GM12874 (cell line): ENCODE measurements at regions not wholly inside any gene's neighbourhood (a gene's known extent, or its start where the extent isn't known, plus 50 kb on each side); places are given as distances from the start of the nearest gene placed in this dataset.

Experiments
- TF ChIP-seq, protein P1 (sequence below): IDR thresholded peaks from 2 replicates; pipeline ENCODE4 v1.5.1; 2011; ENCODE audit warnings: low read depth, mild to moderate bottlenecking, control low read depth, low read length, moderate library complexity; ENCODE audit not compliant: insufficient read depth

DNA sequence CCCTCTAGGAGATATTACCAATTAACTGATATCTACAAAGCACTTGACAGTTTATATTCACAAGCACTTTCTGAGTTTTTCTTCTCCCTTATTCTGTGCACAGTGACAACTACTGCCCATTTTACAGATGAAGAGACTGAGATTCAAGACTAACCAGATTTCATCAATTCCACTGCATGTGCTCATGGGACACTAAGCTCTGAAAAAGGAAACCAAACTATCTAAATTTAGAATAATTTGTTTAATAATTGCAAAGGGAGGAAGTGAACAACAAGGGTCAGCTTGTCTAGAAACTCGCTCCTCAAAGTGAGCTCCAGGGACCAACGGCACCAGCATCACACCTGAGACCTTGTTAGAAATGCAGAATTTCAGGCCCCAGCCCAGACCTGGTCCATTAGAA lies 50.8 kb upstream of the MYLIP start:
- TF ChIP-seq, protein P1, sequence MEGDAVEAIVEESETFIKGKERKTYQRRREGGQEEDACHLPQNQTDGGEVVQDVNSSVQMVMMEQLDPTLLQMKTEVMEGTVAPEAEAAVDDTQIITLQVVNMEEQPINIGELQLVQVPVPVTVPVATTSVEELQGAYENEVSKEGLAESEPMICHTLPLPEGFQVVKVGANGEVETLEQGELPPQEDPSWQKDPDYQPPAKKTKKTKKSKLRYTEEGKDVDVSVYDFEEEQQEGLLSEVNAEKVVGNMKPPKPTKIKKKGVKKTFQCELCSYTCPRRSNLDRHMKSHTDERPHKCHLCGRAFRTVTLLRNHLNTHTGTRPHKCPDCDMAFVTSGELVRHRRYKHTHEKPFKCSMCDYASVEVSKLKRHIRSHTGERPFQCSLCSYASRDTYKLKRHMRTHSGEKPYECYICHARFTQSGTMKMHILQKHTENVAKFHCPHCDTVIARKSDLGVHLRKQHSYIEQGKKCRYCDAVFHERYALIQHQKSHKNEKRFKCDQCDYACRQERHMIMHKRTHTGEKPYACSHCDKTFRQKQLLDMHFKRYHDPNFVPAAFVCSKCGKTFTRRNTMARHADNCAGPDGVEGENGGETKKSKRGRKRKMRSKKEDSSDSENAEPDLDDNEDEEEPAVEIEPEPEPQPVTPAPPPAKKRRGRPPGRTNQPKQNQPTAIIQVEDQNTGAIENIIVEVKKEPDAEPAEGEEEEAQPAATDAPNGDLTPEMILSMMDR: no peak

DNA sequence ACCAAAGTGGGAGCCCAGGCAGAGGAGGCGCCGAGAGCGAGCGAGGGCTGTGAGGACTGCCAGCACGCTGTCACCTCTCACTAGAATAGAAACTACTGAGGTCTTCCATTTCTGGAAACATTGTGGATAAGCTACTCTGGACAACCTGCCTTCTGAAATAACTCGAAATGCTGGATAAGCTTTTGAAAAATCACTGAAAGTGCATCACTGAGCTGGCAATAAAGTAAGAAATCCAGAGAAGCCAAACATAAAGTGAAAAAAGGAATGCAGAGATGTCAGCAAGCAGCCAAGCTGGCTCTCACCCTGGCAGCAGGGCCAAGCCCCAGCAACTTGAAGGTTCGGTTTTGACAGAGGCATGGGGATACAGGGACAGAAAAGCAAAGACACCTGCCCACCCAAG lies 59.2 kb upstream of the MYLIP start:
- TF ChIP-seq, protein P1: no peak

DNA sequence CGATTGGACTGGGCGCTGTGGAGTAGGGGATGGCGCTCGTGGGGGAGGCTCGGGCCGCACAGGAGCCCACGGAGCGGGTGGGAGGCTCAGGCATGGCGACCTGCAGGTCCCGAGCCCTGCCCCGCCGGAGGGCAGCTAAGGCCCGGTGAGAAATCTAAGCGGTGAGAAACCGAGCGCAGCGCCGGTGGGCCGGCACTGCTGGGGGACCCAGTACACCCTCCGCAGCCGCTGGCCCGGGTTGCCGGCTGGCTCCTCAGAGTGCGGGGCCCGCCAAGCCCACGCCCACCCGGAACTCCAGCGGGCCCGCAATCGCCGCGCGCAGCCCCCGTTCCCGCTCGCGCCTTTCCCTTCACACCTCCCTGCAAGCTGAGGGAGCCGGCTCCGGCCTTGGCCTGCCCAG lies 59.7 kb upstream of the MYLIP start:
- TF ChIP-seq, protein P1: no peak

DNA sequence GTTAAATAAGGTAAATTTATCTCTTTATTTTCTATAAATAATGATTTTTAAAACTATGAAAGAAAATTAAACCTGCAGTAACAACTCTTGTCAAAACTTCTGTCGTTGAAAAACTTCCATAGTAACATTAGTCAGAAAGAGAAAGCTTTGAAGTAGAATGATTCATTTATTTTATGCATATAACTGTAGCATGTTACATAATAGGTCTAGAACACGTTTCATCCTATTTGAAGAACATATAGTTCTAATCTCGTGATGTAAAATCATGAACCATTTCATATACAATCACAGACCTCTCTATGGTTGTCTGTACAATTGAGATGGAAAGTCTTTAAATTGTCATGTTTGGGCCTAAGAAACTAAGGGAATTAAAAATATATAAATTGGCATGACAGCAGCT lies 61.3 kb upstream of the MYLIP start:
- TF ChIP-seq, protein P1: no peak

DNA sequence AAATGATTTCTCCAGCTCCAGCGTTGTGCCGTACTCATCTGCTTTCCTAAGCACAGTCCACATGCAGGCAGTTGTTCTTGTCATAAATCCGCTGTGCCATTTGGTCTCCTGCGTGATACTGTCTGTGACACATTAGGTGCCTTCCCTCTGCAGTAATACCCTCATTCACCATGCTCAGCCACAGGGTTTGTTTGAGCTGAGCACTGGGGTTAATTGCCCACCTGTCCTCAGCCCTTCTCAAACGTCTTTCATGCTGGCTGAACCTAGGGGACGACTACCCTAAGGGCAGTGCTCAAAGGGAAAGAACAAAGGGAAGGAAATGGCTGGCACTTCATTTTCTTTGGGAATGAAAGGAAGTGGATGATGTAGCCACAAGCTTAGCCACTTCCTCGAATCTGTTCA lies 64.2 kb upstream of the MYLIP start:
- TF ChIP-seq, protein P1: no peak

DNA sequence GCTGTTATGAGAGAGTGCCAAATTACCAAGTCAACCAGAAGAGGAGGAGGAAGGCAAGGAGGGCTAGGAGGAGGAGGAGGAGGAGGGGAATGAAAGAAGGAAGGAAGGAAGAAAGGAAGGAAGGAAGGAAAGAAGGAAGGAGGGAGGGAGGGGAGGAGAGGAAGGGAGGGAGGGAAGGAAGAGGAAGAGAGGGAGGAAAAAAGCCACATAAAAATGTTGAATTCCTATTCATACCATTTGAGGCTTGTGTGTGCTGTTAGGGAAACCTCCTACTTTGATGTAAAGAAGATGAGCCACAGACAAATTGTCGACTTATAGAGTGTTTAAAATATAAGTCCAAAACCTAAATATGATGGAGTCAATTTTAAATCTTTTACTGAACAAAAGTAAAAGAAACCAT lies 65.3 kb upstream of the MYLIP start:
- TF ChIP-seq, protein P1: no peak

DNA sequence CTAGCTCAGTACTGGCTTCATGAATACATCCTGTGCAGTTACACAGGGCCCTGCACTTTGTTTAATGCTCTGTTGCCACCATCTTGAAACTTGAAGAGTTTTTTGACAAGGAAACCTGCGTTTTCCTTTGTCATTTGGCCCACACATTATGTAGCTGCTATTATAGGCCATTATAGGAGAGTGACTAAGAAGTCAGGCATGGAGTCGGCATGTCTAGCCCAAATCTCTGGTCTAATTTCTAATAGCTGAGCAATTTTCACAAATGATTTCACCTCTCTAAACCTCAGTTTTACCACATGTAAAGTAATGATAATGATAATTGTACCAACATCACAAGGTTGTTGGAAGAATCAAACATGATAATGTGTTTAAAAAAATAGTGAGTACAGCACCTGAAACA lies 67.1 kb upstream of the MYLIP start:
- TF ChIP-seq, protein P1: no peak

DNA sequence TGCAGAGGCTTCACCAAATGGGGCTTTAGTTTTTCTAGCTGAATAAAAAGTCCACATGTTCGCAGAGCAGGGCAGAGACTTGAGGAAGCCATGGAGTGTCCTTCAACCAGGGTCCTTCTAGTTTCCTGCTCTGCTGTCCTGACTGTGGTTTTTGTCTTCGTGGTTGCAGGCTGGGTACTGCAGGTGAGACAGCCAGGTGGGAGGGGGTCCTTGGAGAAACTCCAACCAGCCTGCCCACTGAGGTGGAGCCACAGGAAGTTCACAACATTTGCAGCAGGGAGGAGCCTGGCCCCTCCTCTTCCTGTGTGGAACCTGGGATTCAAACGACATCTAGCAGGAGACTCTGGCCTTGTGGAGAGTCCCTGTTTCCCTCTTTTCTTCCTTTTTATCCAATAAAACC lies 68.8 kb upstream of the MYLIP start:
- TF ChIP-seq, protein P1: no peak
